ENCODE measurements at regions not wholly inside any gene's neighbourhood (a gene's known extent, or its start where the extent isn't known, plus 50 kb on each side); places are given as distances from the start of the nearest gene placed in this dataset.

DNA sequence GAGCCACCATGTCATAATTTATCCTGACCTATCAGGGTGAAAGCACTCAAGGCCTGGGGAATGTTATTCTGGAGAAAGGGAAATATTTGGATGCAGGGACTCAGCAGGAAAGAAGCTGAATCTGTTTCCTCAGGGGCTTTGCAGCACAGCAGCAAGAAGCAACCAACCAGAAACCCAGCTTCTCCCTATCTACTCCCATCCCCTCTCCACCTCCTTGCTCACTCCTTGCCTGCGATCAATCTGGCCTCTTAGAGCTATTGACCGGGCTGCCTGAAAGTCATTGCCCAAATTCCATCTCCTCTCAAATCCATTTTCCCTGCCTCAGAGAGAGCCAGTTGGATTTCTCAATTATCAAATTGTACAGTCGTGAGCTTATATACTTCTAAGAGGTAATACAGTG, 542.0 kb upstream of the TRPC7 start:
- intact Hi-C loops (cut with micrococcal nuclease; ENCODE audit: unreplicated experiment): no loop called here
- Mint-ChIP-seq H3K27me3 (ENCODE audit: insufficient read depth, unreplicated experiment) (peaks cover 4% of the 10 kb centered on the region), H3K36me3 (ENCODE audit: insufficient read depth, unreplicated experiment) (no peaks in the 10 kb centered on the region), H3K9me3 (ENCODE audit: unreplicated experiment) (no peaks in the 10 kb centered on the region), H3K27ac (ENCODE audit: unreplicated experiment) (no peak overlapping the region), H3K4me1 (ENCODE audit: low read depth, unreplicated experiment) (no peaks in the 10 kb centered on the region), H3K4me3 (ENCODE audit: unreplicated experiment) (no peak overlapping the region)
- TF ChIP-seq, protein P1, sequence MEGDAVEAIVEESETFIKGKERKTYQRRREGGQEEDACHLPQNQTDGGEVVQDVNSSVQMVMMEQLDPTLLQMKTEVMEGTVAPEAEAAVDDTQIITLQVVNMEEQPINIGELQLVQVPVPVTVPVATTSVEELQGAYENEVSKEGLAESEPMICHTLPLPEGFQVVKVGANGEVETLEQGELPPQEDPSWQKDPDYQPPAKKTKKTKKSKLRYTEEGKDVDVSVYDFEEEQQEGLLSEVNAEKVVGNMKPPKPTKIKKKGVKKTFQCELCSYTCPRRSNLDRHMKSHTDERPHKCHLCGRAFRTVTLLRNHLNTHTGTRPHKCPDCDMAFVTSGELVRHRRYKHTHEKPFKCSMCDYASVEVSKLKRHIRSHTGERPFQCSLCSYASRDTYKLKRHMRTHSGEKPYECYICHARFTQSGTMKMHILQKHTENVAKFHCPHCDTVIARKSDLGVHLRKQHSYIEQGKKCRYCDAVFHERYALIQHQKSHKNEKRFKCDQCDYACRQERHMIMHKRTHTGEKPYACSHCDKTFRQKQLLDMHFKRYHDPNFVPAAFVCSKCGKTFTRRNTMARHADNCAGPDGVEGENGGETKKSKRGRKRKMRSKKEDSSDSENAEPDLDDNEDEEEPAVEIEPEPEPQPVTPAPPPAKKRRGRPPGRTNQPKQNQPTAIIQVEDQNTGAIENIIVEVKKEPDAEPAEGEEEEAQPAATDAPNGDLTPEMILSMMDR (IDR thresholded peaks at IDR 0.05; ENCODE audit: insufficient read depth in 1 of 2, low read depth in 1 of 2, low read length in 1 of 2, severe bottlenecking in 1 of 2, unreplicated experiment in 1 of 2): no peak
- no TSS peak for BruUV-seq (replicated peaks)
- no peaks in the 10 kb centered on the region for H3K27me3 ChIP-seq (replicated peaks; ENCODE audit: control insufficient read depth, insufficient read depth, low read length)
- H3K36me3 ChIP-seq (ENCODE audit: control insufficient read depth, insufficient read depth, low read length): no peaks in the 10 kb centered on the region
- DNase-seq: no peak
- ChIA-PET POLR2A (no interaction called here), CTCF (no interaction called here)
- no peaks in the 10 kb centered on the region for H3K4me1 ChIP-seq
- no peak overlapping the region for H3K4me3 ChIP-seq (ENCODE audit: low read depth, low read length)
- no peaks in the 10 kb centered on the region for H3K9me3 ChIP-seq

DNA sequence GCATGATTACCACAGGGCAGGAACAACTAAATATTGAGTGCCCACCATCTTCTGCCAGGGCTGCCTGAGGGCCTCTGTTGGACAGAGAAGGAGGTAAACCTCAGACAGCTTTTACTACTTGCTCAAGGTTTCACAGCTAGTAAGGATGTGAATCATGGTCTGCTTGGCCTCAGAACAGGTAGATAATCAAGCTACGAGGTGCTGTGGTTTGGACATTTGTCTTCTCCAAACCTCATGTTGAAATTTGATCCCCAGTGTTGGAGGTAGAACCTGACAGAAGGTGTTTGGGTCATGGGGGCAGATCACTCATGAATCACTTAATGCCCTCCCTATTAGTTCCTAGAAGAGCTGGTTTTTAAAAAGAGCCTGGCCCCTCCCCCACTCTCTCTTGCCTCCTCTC, 541.2 kb upstream of the TRPC7 start:
- POLR2A ChIA-PET: no interaction called here
- DNase-seq: no peak
- H3K4me3 Mint-ChIP-seq (ENCODE audit: unreplicated experiment): no peak overlapping the region

DNA sequence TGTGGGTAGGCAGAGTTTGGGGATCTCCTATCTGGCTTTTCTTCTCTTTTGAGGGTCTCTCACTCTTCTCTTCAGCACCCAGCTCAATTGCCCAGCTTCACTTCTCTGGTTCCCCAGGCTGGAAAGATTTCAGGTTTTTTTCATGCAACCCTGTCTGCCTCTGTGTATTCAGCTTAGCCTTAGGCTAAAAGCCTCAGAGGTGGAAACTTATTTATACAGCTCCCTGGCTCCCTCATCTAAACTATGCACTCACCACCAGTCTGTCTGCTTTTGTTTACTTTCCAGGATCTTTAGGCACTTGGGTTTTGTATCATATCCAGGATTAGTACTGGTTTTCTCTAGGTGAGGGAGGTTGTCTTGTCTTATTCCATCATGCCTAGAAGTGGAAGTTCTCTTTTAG, 540.2 kb upstream of the TRPC7 start:
- no peaks in the 10 kb centered on the region for H3K36me3 ChIP-seq (ENCODE audit: control insufficient read depth, insufficient read depth, low read length)
- CTCF ChIA-PET: no interaction called here
- H3K27me3 ChIP-seq (replicated peaks; ENCODE audit: control insufficient read depth, insufficient read depth, low read length): no peaks in the 10 kb centered on the region
- no peak overlapping the region for H3K27ac Mint-ChIP-seq (ENCODE audit: unreplicated experiment)
- no TSS peak for BruUV-seq (replicated peaks)
- H3K27me3 Mint-ChIP-seq (ENCODE audit: insufficient read depth, unreplicated experiment): peaks cover 15% of the 10 kb centered on the region
- intact Hi-C loops (cut with micrococcal nuclease; ENCODE audit: unreplicated experiment): no loop called here
- POLR2A ChIA-PET: no interaction called here
- no peaks in the 10 kb centered on the region for H3K9me3 Mint-ChIP-seq (ENCODE audit: unreplicated experiment)
- TF ChIP-seq, protein P1 (IDR thresholded peaks at IDR 0.05; ENCODE audit: insufficient read depth in 1 of 2, low read depth in 1 of 2, low read length in 1 of 2, severe bottlenecking in 1 of 2, unreplicated experiment in 1 of 2): no peak
- H3K4me3 Mint-ChIP-seq (ENCODE audit: unreplicated experiment): no peak overlapping the region
- H3K4me1 Mint-ChIP-seq (ENCODE audit: low read depth, unreplicated experiment): no peaks in the 10 kb centered on the region
- DNase-seq: no peak
- no peak overlapping the region for H3K4me3 ChIP-seq (ENCODE audit: low read depth, low read length)
- no peaks in the 10 kb centered on the region for H3K9me3 ChIP-seq
- H3K36me3 Mint-ChIP-seq (ENCODE audit: insufficient read depth, unreplicated experiment): no peaks in the 10 kb centered on the region
- H3K4me1 ChIP-seq: no peaks in the 10 kb centered on the region

More for the DNA sequence above, 541.2 kb upstream of the TRPC7 start:
- no peaks in the 10 kb centered on the region for H3K36me3 Mint-ChIP-seq (ENCODE audit: insufficient read depth, unreplicated experiment)
- no TSS peak for BruUV-seq (replicated peaks)
- TF ChIP-seq, protein P1 (IDR thresholded peaks at IDR 0.05; ENCODE audit: insufficient read depth in 1 of 2, low read depth in 1 of 2, low read length in 1 of 2, severe bottlenecking in 1 of 2, unreplicated experiment in 1 of 2): no peak
- Histone ChIP-seq H3K36me3 (ENCODE audit: control insufficient read depth, insufficient read depth, low read length) (no peaks in the 10 kb centered on the region), H3K4me1 (no peaks in the 10 kb centered on the region), H3K9me3 (no peaks in the 10 kb centered on the region), H3K4me3 (ENCODE audit: low read depth, low read length) (no peak overlapping the region), H3K27me3 (replicated peaks; ENCODE audit: control insufficient read depth, insufficient read depth, low read length) (no peaks in the 10 kb centered on the region)
- intact Hi-C loops (cut with micrococcal nuclease; ENCODE audit: unreplicated experiment): no loop called here
- no peaks in the 10 kb centered on the region for H3K9me3 Mint-ChIP-seq (ENCODE audit: unreplicated experiment)
- no peak overlapping the region for H3K27ac Mint-ChIP-seq (ENCODE audit: unreplicated experiment)
- peaks cover 9% of the 10 kb centered on the region for H3K27me3 Mint-ChIP-seq (ENCODE audit: insufficient read depth, unreplicated experiment)
- no peaks in the 10 kb centered on the region for H3K4me1 Mint-ChIP-seq (ENCODE audit: low read depth, unreplicated experiment)
- CTCF ChIA-PET: no interaction called here

All from Caco-2 (cell line).